SIG-M5 treated with dmso at 0.1 percent for 504 hours (cell line): ENCODE measurements at regions not wholly inside any gene's neighbourhood (a gene's known extent, or its start where the extent isn't known, plus 50 kb on each side); places are given as distances from the start of the nearest gene placed in this dataset.
"Not testable (repeated sequence)": the region's sequence is repeated elsewhere in the genome, so short reads cannot be mapped to it uniquely, and the experiment has no call there.

Source experiments
- DNase-seq: peaks from one replicate; lab custom pipeline; 2025; ENCODE audit not compliant: unreplicated experiment; lab: John Stamatoyannopoulos, UW

DNA sequence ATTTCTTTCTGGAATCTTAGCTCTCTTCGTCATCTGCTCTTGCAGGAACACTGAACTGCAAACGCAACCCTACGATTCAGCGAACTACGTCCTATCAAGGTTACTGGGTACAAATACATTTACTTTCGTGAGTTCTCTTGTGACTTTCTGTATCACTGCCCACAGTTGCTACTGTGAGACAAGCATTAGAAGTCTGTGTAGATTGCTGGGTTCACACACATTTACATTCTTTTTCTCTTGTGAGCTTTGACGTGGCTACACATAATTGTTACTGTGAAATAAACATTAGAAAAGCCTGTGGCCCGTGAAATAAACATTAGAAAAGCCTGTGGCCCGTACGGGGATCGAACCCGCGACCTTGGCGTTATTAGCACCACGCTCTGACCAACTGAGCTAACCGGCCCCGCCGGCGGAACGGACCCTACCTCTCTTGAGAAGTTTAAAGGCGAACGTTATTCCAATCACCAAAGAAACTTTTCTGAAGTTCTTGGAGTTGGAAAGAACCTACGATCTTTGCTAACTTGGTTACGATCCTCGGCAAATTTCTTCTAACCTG lies 61.2 kb upstream of the ZNF322 start:
- not testable (repeated sequence) for DNase-seq

DNA sequence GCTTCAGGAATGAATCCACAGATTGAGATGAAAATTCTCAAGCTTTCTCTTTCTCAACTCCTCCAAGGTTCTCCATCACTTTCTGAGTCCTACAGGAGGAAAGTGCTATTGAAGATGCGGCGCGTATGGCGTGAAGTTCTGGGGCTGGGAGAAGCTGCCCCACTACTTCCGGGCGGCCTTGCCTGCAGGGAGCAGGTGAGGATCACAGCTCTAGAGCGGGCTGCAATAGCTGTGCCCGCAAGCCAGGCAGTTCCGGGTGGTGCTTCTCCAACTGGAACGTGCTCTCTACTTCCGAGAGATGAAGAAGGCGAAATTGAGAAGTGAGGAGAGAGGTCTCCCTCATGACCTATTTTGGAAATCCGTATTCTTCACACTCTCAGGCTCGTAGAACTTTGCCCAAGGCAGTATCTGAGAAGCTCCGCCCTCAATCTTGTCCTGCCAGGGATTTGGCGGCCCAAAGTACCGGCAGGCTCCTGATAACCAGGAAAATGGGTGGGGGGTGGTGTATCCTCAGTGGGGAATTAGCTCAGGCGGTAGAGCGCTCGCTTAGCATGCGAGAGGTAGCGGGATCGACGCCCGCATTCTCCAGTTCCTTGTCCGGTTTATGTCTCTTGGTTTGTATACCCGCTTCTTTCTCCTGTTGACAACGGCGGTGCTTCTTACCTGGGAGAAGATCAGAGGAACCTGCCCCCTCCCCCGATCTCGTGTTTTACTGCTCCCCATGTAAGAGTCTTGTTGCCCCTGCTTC lies 70.6 kb upstream of the ZNF322 start:
- not testable (repeated sequence) for DNase-seq

GRCh38 chr6:26734776-26735472 lies 75.4 kb upstream of the ZNF322 start:
- not testable (repeated sequence) for DNase-seq

GRCh38 chr6:26739811-26740210 lies 80.3 kb upstream of the ZNF322 start:
- DNase-seq = no peak

GRCh38 chr6:26743157-26743821 lies 83.7 kb upstream of the ZNF322 start:
- no peak for DNase-seq

DNA sequence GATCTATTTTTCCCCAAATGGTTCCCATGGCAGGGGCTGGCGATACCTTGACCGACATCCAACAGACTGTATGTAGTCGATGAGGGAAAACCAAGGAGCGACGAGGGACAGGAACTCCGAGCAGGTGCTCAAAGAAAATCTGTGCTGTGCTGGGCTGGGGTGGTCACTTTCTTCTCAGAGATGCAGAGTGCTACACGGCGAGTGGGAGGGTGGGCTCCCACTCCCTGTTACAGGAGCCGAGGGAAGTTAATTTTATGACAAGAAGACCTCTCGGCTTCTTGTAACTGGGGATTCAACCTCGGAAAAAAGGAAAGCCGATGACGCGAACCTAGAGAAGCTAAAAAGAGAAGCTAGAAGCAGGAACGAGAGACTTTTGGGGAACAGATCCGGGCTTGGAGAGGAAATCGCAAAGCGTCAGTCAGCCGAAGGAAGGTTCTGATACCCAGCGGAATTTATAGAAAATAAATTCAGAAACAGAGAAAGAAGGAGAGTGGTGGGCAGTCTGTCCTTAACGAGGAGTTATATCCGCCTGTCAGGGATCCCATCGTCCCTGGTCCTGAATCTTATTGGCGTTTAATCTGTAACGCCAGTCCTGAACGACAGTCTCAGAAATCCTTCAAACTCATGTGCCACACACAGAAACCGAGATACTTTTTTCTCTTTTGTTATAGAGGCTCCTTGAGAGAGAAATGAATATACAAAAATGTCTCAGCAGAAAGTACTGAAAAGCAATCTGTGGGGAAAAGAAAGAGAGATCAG lies 84.6 kb upstream of the ZNF322 start:
- no peak for DNase-seq

DNA sequence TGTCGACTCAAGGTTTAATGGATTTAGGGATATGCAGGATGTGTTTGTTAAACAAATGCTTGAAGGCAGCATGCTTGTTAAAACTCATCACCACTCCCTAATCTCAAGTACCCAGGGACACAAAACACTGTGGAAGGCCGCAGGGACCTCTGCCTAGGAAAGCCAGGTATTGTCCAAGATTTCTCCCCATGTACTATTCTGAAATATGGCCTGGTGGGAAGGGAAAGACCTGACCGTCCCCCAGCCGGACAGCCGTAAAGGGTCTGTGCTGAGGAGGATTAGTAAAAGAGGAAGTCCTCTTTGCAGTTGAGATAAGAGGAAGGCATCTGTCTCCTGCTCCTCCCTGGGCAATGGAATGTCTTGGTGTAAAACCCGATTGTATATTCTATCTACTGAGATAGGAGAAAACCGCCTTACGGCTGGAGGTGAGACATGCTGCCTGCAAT lies 85.3 kb upstream of the ZNF322 start:
- DNase-seq = not testable (repeated sequence)

DNA sequence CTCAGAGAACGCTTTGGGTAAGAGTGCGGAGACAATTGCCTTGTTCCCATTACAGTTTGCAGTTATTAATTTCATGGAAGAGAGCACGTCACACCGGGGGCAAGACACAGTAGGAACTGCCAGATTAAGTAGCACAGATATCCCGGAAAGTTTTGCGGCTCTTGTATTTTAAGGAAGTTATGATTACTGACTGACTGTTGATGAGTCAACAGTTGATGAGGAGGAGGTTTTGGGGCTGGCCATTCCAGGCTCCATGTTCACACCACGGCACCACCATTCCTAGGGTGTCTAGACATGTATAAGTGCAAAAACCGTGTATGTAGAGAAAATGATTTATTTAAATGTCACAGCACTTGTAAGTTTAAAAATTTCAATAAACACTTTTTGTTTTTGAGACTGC lies 86.4 kb upstream of the ZNF322 start:
- DNase-seq = not testable (repeated sequence)

GRCh38 chr6:26749126-26749758 lies 89.7 kb upstream of the ZNF322 start:
- DNase-seq = not testable (repeated sequence)

DNA sequence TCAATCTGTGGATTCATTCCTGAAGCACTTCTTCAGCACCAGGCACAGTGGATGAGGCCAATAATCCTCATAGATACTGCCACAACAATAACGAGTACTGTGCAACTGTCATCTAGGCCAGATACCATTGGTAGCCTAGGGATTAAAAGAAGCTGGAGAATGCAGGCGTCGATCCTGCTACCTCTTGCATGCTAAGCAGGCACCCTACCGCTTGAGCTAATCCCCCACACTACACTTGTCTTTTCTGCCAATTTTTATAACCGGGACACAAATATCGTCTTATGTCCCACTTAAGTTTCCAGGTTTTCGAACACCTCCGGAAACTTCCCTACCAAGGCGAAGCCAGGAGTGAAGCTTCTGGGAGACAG lies 90.2 kb upstream of the ZNF322 start:
- not testable (repeated sequence) for DNase-seq

DNA sequence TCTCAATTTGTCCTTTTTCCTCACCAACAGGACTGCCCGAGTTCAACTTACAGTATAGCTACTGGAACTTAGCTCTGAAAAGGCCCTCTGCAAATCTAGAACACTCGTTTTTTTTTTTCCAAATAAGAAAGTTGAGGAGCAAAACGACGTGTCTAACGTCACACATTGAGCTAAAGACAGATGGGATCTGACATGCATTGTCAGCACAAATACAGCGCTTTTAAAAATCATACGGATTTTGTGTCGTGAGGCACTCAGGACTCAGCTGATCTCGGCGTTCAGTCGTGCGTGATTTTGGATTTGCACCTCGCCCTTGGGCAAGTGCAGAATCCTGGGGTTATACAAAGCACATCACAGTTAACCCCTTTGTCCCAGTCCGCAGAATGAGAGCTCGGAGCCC lies 94.7 kb upstream of the ZNF322 start:
- no peak for DNase-seq

- not testable (repeated sequence) for DNase-seq
These were observed 95.3 kb upstream of the ZNF322 start for GRCh38 chr6:26754801-26755200.

- DNase-seq = not testable (repeated sequence)
These were observed 96.7 kb upstream of the ZNF322 start for GRCh38 chr6:26756067-26756805.

DNA sequence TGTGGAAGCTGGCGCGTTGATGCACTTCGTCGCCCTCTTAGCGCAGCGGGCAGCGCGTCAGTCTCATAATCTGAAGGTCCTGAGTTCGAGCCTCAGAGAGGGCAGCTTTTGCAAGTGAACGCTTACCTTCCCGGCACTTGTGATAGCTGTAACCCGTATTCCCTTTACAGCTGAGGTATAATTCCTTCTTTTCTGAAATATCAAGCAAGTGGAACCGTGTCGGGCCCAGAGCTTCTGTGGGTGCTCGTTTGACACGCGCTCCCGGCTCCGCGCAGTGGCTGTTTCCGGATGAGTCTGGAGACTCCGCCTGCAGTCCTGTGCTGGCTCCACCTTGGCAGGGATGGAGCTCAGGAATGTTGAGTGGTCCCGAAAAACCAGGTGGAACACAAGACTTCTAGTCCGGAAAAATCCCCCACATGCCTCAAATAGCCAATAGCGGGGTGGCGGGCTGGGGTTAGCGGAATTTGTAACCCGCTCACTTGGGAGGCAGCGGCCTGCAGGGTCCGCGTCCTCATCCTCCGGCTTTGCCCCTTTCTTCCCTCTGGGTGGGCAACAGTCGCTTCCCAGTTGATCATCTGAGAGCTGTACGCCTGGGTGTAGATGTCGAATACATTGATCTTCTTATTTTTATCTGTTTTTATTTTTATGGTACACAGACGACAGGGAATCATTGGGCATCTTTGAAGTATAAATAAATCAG lies 106.8 kb upstream of the ZNF322 start:
- DNase-seq = not testable (repeated sequence)

- not testable (repeated sequence) for DNase-seq
These were observed 111.6 kb upstream of the ZNF322 start for GRCh38 chr6:26770941-26771666.

- DNase-seq = not testable (repeated sequence)
These were observed 113.9 kb upstream of the ZNF322 start for GRCh38 chr6:26773414-26773813.

GRCh38 chr6:26780563-26780962 lies 121.0 kb upstream of the ZNF322 start:
- not testable (repeated sequence) for DNase-seq
